HEK293 (cell line): ENCODE measurements at regions not wholly inside any gene's neighbourhood (a gene's known extent, or its start where the extent isn't known, plus 50 kb on each side); places are given as distances from the start of the nearest gene placed in this dataset.

Experiments used
- CTCF ChIP-seq: fragments of 450-650 bp; formaldehyde crosslinking; IDR thresholded peaks from 2 replicates; pipeline ENCODE4 v1.5.1; 2016; ENCODE audit warnings: missing biosample characterization, missing genetic modification characterization
- ZBTB48 ChIP-seq: fragments of 450-650 bp; formaldehyde crosslinking; IDR thresholded peaks from 2 replicates; pipeline ENCODE4 v1.5.1; 2016; ENCODE audit warnings: missing biosample characterization, missing genetic modification characterization
- ZNF626 ChIP-seq: fragments of 450-650 bp; sonication (Bioruptor Pico); formaldehyde crosslinking; IDR thresholded peaks from 2 replicates; pipeline ENCODE4 v1.5.1; 2018; ENCODE audit warnings: missing biosample characterization, missing genetic modification characterization, inconsistent platforms

GRCh38 chr5:133890314-133890713 lies 78.1 kb downstream of the C5orf15 start:
- TF ChIP-seq ZNF626 (tag by site-specific recombination) (no peak), CTCF (tag by site-specific recombination) (no peak), ZBTB48 (tag by site-specific recombination) (no peak)
